ENCODE measurements at regions not wholly inside any gene's neighbourhood (a gene's known extent, or its start where the extent isn't known, plus 50 kb on each side); places are given as distances from the start of the nearest gene placed in this dataset.

DNA sequence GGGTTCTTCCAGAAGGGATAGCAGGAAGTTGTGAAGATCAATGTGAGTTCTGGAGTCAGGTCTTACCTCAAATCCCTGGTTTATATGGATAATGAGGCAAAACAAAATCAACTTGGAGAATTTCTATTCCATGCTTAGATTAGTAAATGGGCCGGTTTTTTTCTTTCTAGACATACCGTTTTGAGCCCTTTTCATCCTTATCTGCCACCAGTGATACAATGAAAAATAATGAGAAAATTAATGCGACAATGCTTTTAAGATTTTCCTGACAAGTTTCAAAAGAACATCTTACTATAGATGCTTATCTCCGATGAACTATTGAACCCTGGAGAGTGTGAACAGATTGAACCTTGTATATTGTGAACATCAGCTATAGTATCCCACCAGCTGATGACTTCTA lies 262.7 kb downstream of the BTG1 start:
- TF ChIP-seq, protein P1, sequence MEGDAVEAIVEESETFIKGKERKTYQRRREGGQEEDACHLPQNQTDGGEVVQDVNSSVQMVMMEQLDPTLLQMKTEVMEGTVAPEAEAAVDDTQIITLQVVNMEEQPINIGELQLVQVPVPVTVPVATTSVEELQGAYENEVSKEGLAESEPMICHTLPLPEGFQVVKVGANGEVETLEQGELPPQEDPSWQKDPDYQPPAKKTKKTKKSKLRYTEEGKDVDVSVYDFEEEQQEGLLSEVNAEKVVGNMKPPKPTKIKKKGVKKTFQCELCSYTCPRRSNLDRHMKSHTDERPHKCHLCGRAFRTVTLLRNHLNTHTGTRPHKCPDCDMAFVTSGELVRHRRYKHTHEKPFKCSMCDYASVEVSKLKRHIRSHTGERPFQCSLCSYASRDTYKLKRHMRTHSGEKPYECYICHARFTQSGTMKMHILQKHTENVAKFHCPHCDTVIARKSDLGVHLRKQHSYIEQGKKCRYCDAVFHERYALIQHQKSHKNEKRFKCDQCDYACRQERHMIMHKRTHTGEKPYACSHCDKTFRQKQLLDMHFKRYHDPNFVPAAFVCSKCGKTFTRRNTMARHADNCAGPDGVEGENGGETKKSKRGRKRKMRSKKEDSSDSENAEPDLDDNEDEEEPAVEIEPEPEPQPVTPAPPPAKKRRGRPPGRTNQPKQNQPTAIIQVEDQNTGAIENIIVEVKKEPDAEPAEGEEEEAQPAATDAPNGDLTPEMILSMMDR (conservative IDR thresholded peaks at IDR 0.05) = no peak
- no peak for TF ChIP-seq ZFX (IDR thresholded peaks at IDR 0.05)
